Fibroblast of pulmonary artery (primary cell): ENCODE measurements at regions not wholly inside any gene's neighbourhood (a gene's known extent, or its start where the extent isn't known, plus 50 kb on each side); places are given as distances from the start of the nearest gene placed in this dataset.

Source experiments
- DNase-seq: peaks from one replicate; pipeline ENCODE4 v3.0.0-alpha.2; 2010; ENCODE audit warnings: low read depth
- H3K4me3 ChIP-seq: replicated peaks from 2 replicates; pipeline ENCODE4 v1.5.1; 2011; ENCODE audit warnings: low read depth, mild to moderate bottlenecking, control low read depth, low read length, moderate library complexity
- TF ChIP-seq, protein P1 (sequence below): IDR thresholded peaks from 2 replicates; pipeline ENCODE4 v1.5.1; 2011; ENCODE audit warnings: mild to moderate bottlenecking, control low read depth, low read length, inconsistent platforms; ENCODE audit errors: missing control alignments

DNA sequence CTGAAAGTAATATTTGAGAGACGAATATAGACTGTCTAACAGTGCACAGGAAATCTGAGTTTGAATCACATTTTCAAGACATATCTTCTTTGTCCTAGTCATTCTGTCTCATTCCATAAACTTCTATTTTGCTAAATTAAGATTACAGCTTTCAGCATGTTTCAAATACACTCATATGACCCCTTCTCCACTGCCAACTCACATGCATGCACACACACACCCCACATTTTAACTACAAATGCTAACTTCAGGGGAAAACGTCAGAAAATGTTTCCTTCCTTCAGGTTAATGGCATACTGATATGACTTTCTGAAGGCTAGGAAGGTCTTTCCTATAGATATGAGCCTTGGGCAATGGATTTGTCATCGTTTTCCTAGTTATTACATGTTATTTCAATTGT is 373.7 kb downstream of the RBM43 start:
- TF ChIP-seq, protein P1, sequence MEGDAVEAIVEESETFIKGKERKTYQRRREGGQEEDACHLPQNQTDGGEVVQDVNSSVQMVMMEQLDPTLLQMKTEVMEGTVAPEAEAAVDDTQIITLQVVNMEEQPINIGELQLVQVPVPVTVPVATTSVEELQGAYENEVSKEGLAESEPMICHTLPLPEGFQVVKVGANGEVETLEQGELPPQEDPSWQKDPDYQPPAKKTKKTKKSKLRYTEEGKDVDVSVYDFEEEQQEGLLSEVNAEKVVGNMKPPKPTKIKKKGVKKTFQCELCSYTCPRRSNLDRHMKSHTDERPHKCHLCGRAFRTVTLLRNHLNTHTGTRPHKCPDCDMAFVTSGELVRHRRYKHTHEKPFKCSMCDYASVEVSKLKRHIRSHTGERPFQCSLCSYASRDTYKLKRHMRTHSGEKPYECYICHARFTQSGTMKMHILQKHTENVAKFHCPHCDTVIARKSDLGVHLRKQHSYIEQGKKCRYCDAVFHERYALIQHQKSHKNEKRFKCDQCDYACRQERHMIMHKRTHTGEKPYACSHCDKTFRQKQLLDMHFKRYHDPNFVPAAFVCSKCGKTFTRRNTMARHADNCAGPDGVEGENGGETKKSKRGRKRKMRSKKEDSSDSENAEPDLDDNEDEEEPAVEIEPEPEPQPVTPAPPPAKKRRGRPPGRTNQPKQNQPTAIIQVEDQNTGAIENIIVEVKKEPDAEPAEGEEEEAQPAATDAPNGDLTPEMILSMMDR: no peak
- H3K4me3 ChIP-seq: no peak overlapping the region
- no peak for DNase-seq

DNA sequence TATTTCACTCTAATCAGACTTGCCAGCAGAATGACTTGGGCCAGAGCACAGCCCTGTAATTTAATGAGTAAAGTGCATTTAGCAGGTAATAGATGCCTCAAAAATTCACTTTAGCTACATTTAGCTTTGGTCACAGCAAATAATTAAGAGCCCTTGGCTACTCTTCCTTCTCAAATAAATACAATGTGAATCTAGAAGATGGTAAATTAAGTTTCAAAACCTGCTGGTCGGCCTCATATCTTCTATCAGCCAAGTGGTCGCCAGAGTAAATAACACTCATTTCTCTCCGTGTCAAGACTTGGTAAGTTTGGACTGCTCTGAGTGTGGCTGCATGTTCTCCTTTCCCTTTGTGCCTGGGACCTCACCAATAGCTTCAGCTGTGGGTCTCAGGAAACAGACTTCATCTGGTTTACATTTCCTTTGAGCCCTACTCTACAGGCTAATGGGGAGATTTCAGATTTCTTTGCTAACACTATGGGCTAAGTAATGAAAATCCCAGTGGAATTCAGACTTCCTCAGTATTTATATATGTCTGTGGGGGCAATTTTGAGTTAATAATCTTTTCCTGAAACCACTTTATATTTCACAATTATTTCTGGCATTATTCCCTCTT is 375.8 kb downstream of the RBM43 start:
- H3K4me3 ChIP-seq: no peak overlapping the region
- TF ChIP-seq, protein P1: no peak
- DNase-seq: no peak

DNA sequence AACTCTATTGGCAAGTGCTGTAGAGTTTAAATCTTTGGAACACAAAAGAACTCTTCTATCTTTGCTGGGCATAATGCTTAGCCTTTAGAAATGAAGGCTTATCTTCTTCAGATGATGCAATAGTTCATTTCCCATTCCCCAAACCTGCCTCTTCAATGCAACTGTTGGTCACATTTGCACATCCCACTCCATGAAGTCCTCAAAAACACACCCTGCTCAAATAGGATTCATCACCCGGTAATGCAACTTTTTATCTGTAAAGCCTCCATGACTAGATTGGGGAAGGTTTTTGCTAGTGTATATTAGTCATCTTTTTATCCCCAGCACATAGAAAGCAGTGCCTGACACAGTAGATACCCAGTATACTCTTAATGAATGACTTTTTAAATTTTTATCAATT is 376.4 kb downstream of the RBM43 start:
- TF ChIP-seq, protein P1: no peak
- H3K4me3 ChIP-seq: no peak overlapping the region
- DNase-seq: peak; percentile 34

DNA sequence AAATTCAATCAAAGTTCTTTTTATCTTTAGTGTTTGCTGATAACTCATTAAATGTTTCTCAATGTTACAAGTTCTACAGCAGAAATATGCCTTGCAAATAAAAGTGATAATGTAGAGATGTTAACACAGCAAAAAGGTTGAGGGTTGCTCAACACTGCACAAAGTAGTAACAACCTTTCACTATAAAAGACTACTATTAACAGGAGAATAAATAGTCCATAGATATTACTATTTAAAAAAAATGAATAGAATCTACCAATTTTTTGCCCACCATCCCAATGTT is 378.1 kb downstream of the RBM43 start:
- TF ChIP-seq, protein P1: no peak
- DNase-seq: no peak
- no peak overlapping the region for H3K4me3 ChIP-seq

DNA sequence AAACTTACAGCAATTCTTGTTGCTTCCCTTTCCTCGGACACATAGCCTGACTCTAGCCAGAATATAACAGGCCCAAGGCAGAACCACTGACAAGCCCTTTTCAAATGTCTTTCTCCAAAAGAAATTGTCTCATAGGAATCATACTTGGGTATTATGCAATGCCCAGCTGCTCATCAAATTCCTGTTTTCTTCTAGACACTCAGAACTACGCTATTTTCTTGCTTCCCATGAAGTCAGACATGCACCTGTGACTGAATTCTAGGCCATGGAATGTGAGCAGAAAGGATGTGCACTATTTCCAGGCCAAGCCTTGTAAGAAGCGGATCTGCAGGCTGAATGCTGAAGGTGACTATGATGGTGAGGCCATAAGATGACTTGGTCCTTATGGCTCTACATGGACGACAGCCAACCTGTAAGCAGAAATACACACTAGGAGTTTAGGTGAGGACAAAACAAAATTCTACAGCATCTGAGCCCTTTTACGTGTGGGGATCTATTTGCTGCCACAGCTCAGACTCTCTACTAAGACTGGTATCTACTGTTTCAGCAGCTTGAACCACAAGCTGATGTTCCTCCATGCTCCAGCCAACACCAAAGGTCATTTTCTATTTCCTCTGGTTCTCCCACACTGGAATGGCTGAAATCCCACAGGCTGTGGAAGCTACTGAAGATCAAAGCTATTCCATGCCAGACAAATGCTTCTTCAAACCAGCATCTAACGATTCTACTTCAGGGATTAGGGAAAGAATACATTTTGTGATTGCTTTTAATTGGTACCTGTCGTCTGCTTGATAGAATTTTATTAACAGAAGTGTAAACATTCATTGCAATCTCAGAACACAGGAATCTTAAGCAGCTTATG is 378.7 kb downstream of the RBM43 start:
- no peak for DNase-seq
- no peak overlapping the region for H3K4me3 ChIP-seq
- TF ChIP-seq, protein P1: no peak

DNA sequence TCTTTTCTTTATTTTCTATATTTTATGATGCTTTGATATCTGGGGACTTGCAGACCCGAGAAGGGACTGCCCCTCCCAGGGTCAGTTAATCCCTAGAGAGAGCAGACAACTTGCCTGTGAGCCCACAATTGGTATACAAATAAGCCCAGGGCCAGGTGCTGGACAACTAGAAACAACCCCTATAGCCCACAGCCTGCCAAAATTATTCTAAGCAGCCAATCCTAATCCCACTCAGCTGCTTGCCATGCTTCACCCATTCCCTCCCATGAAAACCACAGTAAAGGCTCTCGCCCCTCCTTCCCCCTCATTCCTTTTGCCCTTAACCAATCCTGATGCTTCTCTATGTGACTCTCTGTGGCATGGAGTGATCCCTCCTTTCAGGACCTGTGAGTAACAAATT is 380.7 kb downstream of the RBM43 start:
- DNase-seq: no peak
- TF ChIP-seq, protein P1: no peak

DNA sequence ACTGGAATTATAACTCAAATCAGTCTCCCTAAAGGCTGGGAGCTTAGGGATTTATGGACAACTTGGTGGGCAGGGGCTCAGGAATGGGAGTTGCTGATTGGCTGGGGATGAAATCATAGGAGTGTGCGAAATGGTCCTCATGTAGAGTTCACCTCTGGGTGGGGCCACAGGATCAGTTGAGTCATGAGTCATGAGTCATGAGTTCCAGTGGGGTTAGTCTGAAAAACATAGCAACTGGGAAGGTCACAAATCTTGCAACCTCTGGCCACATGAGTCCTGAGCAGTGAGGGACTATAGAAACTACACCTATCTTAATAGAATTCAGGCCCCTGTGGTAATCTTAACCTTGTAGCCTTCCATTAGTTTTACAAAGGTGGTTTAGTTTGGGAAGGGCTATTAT is 383.3 kb downstream of the RBM43 start:
- no peak overlapping the region for H3K4me3 ChIP-seq
- peak; percentile 23 for DNase-seq
- TF ChIP-seq, protein P1: no peak

More for the DNA sequence above, 380.7 kb downstream of the RBM43 start:
- no peak overlapping the region for H3K4me3 ChIP-seq
